DOHH2 (cell line): ENCODE measurements at regions not wholly inside any gene's neighbourhood (a gene's known extent, or its start where the extent isn't known, plus 50 kb on each side); places are given as distances from the start of the nearest gene placed in this dataset.

Experiments
- H3F3A ChIP-seq: fragments of 200-600 bp; sonication (generic), shearing (Covaris generic); 2 replicates; pipeline ENCODE4 v1.6.0; 2016; ENCODE audit warnings: antibody characterized with exemption, mild to moderate bottlenecking; ENCODE audit not compliant: control insufficient read depth, insufficient read depth
- H3K27ac ChIP-seq: fragments of 200-600 bp; sonication (generic); 2 replicates; pipeline ENCODE4 v1.5.1; 2014; ENCODE audit warnings: low read depth, mild to moderate bottlenecking, low read length, moderate library complexity
- H3K27me3 ChIP-seq: fragments of 200-600 bp; sonication (generic); 2 replicates; pipeline ENCODE4 v1.6.1; 2014; ENCODE audit warnings: mild to moderate bottlenecking, low read length, mixed read lengths; ENCODE audit not compliant: control insufficient read depth
- H3K36me3 ChIP-seq: fragments of 200-600 bp; sonication (generic); 2 replicates; pipeline ENCODE4 v1.6.1; 2014; ENCODE audit warnings: mild to moderate bottlenecking, low read length, moderate library complexity, mixed read lengths; ENCODE audit not compliant: control insufficient read depth
- H3K4me1 ChIP-seq: fragments of 200-600 bp; sonication (generic); 2 replicates; pipeline ENCODE4 v1.6.1; 2014; ENCODE audit warnings: mild to moderate bottlenecking, low read length, mixed read lengths; ENCODE audit not compliant: control insufficient read depth
- H3K4me2 ChIP-seq: fragments of 200-600 bp; sonication (generic); 2 replicates; pipeline ENCODE4 v1.6.0; 2014; ENCODE audit warnings: mild to moderate bottlenecking, low read length, moderate library complexity
- H3K4me3 ChIP-seq: fragments of 200-600 bp; sonication (generic); 2 replicates; pipeline ENCODE4 v1.5.1; 2014; ENCODE audit warnings: mild to moderate bottlenecking, low read length, mixed read lengths
- H3K79me2 ChIP-seq: fragments of 200-600 bp; sonication (generic); 2 replicates; pipeline ENCODE4 v1.6.1; 2014; ENCODE audit warnings: mild to moderate bottlenecking, low read length, mixed read lengths; ENCODE audit not compliant: control insufficient read depth
- H3K9me2 ChIP-seq: fragments of 200-600 bp; sonication (generic); replicated peaks from 2 replicates; pipeline ENCODE4 v1.6.1; 2014; ENCODE audit warnings: mild to moderate bottlenecking, low read length, mixed read lengths; ENCODE audit not compliant: control insufficient read depth
- H3K9me3 ChIP-seq: fragments of 200-600 bp; sonication (generic); 2 replicates; pipeline ENCODE4 v1.6.1; 2014; ENCODE audit warnings: antibody characterized with exemption, low read length, mixed read lengths; ENCODE audit not compliant: control insufficient read depth, insufficient read depth
- H4K20me1 ChIP-seq: fragments of 200-600 bp; sonication (generic); 2 replicates; pipeline ENCODE4 v1.6.0; 2014; ENCODE audit warnings: low read depth, mild to moderate bottlenecking, antibody characterized with exemption, low read length, moderate library complexity; ENCODE audit not compliant: control insufficient read depth, insufficient read depth
- CTCF ChIP-seq: fragments of 200-600 bp; sonication (generic); IDR thresholded peaks from one replicate; pipeline ENCODE4 v1.5.1; 2014; ENCODE audit warnings: antibody characterized with exemption, mild to moderate bottlenecking, low read depth, low read length; ENCODE audit not compliant: poor library complexity, severe bottlenecking
- EZH2phosphoT487 ChIP-seq: fragments of 200-600 bp; sonication (generic); IDR thresholded peaks from 2 replicates; pipeline ENCODE4 v1.6.1; 2017; ENCODE audit warnings: borderline replicate concordance, mild to moderate bottlenecking, antibody characterized with exemption, low read length, moderate library complexity, mixed read lengths

GRCh38 chr3:168625477-168625876 lies 529.8 kb upstream of the GOLIM4 start:
- no peak overlapping the region for H3K27ac ChIP-seq
- H4K20me1 ChIP-seq = no peaks in the 10 kb centered on the region
- H3K36me3 ChIP-seq = no peaks in the 10 kb centered on the region
- H3K79me2 ChIP-seq = no peaks in the 10 kb centered on the region
- no peaks in the 10 kb centered on the region for H3K9me3 ChIP-seq
- no peak overlapping the region for H3K4me3 ChIP-seq
- H3F3A ChIP-seq = no peaks in the 10 kb centered on the region
- H3K4me2 ChIP-seq = no peak overlapping the region
- H3K27me3 ChIP-seq = no peaks in the 10 kb centered on the region
- no peaks in the 10 kb centered on the region for H3K9me2 ChIP-seq
- TF ChIP-seq CTCF (no peak), EZH2phosphoT487 (no peak)
- H3K4me1 ChIP-seq = no peaks in the 10 kb centered on the region

- H3K27me3 ChIP-seq = no peaks in the 10 kb centered on the region
- H3K4me1 ChIP-seq = no peaks in the 10 kb centered on the region
- H3F3A ChIP-seq = no peaks in the 10 kb centered on the region
- no peaks in the 10 kb centered on the region for H3K79me2 ChIP-seq
- no peaks in the 10 kb centered on the region for H3K9me2 ChIP-seq
- H4K20me1 ChIP-seq = no peaks in the 10 kb centered on the region
- no peaks in the 10 kb centered on the region for H3K9me3 ChIP-seq
- H3K36me3 ChIP-seq = no peaks in the 10 kb centered on the region
- no peak overlapping the region for H3K4me2 ChIP-seq
- no peak overlapping the region for H3K27ac ChIP-seq
- H3K4me3 ChIP-seq = no peak overlapping the region
- TF ChIP-seq CTCF (no peak), EZH2phosphoT487 (no peak)
These were observed 529.2 kb upstream of the GOLIM4 start for GRCh38 chr3:168624892-168625448.

GRCh38 chr3:168624195-168624594 lies 528.5 kb upstream of the GOLIM4 start:
- H3K36me3 ChIP-seq = no peaks in the 10 kb centered on the region
- H3K4me3 ChIP-seq = no peak overlapping the region
- no peaks in the 10 kb centered on the region for H3K4me1 ChIP-seq
- no peaks in the 10 kb centered on the region for H4K20me1 ChIP-seq
- no peaks in the 10 kb centered on the region for H3K9me2 ChIP-seq
- H3K27ac ChIP-seq = no peak overlapping the region
- TF ChIP-seq CTCF = no peak
- TF ChIP-seq EZH2phosphoT487 = no peak
- H3K4me2 ChIP-seq = no peak overlapping the region
- H3K79me2 ChIP-seq = no peaks in the 10 kb centered on the region
- H3F3A ChIP-seq = no peaks in the 10 kb centered on the region
- H3K9me3 ChIP-seq = no peaks in the 10 kb centered on the region
- no peaks in the 10 kb centered on the region for H3K27me3 ChIP-seq

GRCh38 chr3:168622795-168623194 lies 527.1 kb upstream of the GOLIM4 start:
- Histone ChIP-seq H3K27ac (no peak overlapping the region), H3K79me2 (no peaks in the 10 kb centered on the region), H4K20me1 (no peaks in the 10 kb centered on the region), H3K4me2 (no peak overlapping the region), H3K4me3 (no peak overlapping the region), H3K9me3 (no peaks in the 10 kb centered on the region), H3K27me3 (no peaks in the 10 kb centered on the region), H3K4me1 (no peaks in the 10 kb centered on the region), H3K36me3 (no peaks in the 10 kb centered on the region), H3K9me2 (no peaks in the 10 kb centered on the region), H3F3A (no peaks in the 10 kb centered on the region)
- TF ChIP-seq EZH2phosphoT487 (no peak), CTCF (no peak)
